ENCODE measurements at regions not wholly inside any gene's neighbourhood (a gene's known extent, or its start where the extent isn't known, plus 50 kb on each side); places are given as distances from the start of the nearest gene placed in this dataset.
"Not testable (repeated sequence)": the region's sequence is repeated elsewhere in the genome, so short reads cannot be mapped to it uniquely, and the experiment has no call there.

DNA sequence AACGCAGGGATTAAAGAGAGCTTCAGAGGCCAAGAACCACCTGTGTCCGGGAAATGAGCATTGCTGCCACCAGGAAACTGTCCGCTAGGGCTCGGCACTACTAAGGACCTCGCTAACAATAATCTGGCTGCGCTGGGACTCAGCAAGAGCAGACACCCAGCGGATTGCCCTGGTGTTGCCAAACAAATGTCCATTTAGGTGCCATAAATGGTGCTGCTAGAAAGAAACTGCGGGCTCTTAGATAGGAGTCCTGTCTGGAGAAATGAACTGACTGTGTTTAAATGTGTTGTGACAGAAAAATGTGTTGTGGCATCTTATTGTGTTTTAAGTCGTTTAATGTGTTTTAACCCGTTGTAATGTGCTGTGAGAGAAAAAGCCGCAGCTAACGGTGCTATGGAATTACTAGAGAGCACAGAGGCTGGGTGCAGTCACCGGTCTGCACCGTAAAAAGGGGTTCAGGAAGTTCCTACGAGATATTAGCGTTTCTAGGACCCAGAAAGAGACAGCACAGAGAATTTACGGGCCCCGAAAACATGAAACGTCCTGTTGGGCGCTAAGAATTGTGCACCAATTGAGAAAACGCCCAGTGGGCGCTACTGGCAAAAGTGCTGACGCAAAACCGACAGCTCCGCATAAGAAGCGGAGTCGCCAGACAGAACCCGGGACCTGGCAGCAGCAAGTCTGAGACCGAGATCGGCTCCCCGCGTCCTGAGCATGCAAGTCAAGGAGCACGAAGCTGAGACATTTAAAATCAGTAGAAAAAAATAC, 90.6 kb downstream of the ANXA2R start:
- peak; percentile 37 for DNase-seq (ENCODE audit: low read depth, low spot score)

DNA sequence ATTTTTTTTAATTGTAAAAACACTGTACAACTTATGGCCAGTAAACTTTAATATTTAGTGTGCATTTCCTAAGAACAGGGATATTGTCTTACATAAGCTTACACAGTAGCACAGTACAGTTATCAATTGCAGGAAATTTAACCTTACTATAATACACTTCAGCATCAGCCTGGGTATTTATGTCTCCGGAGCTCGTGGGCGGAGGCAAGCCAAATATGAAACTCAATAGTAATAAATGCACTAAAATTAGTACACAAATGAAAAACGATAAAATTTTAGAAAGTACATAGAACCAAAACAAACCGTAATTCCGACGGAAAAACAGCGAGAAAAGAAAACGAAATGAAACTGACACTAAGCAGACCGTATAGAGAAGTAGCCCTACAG, 91.2 kb downstream of the ANXA2R start:
- no peak for DNase-seq (ENCODE audit: low read depth, low spot score)

DNA sequence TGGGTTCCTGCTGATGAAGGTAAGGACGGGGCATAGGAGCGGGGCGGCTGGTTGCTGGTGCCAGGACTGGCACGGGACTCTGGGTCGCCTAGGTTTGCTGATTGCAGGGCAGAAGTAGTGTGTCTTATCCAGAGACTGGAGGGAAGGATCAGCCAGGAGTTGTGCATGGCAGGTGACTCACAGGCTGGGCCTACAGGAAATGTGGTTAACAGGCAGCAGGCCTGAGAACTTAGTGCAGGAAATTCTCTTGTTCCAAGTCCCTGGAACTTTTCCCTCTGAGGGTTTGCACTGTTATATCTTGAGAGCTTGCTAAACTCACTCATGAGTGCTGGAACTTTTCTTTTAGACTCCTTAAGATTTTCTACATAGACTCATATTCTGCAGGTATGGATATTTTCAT, 95.1 kb downstream of the ANXA2R start:
- no peak for DNase-seq (ENCODE audit: low read depth, low spot score)

DNA sequence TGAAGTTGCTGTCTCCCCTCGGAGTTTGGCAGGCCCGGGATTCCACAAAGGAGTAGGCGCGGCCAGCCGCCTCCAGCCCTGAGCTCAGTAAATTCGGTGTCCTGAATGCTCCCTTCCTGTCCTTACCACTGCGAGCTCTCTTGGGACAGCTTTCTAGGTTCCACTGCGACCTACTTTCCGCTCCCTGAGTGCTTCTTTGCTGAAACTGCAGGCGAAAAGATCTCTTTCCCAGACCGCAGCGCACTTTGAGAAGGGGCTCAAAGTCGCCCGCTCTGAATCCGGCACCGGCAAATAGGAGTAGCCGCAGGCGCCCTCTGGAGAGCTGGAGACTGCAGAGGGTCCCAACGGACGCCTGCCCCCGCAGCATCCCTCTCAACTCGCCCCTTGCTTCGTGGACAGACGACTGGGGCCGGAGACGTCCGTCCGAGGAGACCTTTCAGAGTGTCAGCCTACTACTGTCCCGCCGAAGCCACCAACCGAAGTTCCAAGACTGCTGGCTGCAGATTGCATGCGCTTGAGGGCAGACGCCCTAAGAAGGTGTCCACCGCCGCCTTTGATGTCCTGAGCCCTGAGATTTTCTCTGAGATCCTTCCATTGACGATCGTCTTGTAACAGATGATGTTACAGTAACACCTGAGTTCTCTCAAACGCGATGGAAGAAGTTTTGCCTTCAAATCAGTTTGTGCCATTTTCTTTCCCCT, 96.0 kb downstream of the ANXA2R start:
- DNase-seq (ENCODE audit: low read depth, low spot score), result no peak

DNA sequence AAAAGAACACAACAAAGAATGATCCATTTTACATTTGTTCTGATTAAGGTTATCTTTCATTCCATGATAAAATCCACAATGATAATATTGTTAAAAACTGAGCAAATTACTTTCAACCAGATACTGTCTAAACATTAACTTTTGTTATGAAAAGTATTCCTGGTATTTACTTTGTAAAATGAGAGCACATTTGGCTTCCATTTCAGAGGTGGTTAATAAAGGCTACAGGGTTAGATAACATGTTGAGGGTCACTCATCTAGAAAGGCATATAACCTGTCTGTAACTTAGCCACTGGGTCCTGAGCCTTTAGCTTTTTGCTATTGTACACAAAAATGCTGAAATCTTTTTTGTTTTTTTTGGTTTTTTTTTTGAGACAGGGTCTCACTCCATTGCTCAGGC, 99.3 kb downstream of the ANXA2R start:
- DNase-seq (ENCODE audit: low read depth, low spot score), result no peak

DNA sequence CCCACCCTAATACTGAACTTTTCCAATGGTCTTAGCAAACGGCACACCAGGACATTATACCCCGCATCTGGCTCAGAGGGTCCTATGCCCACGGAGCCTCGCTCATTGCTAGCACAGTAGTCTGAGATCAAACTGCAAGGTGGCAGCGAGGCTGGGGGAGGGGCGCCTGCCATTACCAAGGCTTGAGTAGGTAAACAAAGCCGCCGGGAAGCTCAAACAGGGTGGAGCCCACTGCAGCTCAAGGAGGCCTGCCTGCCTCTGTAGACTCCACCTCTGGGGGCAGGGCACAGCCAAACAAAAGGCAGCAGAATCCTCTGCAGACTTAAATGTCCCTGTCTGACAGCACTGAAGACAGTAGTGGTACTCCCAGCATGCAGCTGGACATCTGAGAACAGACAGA, 108.1 kb downstream of the ANXA2R start:
- DNase-seq (ENCODE audit: low read depth, low spot score), result not testable (repeated sequence)

DNA sequence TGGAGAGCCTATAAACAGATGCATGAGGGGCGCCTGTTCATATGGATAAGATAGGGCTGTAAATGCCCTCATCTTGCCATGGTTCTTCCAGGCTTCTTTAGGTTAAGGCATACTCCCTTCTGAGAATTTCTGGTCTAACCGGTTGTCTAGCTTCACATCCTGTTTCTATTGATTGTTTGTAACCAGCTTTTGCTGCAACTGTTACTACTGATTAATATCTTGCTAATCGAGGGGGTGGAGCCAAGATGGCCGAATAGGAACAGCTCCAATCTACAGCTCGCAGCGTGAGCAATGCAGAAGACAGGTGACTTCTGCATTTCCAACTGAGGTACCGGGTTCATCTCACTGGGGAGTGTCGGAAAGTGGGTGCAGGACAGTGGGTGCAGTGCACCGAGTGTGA, 108.7 kb downstream of the ANXA2R start:
- DNase-seq (ENCODE audit: low read depth, low spot score), result not testable (repeated sequence)

DNA sequence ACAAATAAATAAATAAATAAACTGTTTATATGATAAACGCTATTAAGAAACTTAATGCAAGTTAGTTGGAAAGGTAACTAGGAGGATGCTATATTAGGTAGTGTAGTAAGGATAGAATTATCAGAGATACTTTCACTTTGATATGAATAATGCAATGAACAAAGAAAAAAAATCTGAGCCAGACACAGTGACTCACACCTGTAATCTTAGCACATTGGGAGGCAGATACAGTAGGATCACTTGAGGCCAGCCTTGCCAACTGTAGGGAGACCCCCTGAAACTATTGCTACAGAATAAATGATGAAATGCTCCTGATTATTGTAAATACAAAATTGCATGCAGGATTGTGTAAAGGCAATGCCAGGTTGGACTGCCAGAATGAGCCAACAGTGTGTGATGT, 109.2 kb downstream of the ANXA2R start:
- DNase-seq (ENCODE audit: low read depth, low spot score), result no peak

DNA sequence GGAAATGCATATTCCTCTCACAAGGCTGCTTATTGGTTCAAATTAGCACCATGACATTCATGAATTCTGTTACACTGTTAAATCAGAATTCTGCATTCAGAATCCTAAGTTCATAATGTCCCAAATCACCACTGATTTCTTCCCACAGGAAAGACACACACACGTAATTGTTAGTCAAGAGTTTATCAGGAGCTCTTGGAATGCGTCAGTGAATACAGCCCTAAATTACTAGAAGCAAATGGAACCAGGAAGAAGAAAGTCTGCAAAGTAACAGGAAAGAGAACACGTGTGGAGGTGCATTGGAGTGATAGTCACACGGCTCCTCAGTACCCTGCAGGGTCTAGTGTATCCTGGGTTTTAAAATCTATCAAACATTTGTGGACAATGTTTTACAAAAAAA, 110.2 kb downstream of the ANXA2R start:
- DNase-seq (ENCODE audit: low read depth, low spot score), result no peak

DNA sequence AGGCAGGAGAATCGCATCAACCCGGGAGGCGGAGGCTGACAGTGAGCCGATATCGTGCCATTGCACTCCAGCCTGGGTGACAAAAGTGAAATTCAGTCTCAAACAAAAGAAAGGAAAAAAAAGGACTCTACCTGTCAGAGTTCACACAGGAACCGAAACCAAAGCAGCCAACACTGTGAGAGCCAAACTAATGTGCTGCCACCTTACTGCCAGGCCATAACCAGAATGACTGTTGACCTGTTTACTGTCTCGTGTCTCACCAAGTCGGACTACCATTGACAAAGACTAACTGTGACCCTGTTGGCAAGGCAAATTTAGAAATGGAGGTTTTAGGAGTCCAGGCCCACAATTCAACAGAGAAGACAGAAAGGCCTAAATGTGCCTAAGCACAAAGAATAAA, 112.4 kb downstream of the ANXA2R start:
- DNase-seq (ENCODE audit: low read depth, low spot score), result no peak

DNA sequence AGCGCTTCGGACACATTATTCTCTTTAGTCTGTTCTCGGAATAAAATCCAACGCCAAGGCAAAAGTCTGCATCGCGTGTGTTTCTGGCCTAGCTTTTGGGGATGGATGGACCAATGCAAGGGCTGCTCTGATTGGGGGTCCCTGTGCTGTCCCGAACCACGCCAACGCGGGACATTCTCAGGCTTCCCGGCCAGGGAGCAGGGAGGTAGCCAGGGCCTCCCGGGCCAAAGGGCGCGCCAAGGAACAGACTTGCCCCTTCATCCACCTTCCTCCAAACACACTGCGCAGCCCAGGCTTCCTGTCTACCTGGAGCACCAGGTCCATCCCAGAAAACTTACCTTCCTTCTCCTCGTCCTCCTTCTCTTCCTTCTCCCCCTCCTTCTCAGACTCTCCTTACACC, 113.0 kb upstream of the SELENOP start:
- DNase-seq (ENCODE audit: low read depth, low spot score), result no peak

DNA sequence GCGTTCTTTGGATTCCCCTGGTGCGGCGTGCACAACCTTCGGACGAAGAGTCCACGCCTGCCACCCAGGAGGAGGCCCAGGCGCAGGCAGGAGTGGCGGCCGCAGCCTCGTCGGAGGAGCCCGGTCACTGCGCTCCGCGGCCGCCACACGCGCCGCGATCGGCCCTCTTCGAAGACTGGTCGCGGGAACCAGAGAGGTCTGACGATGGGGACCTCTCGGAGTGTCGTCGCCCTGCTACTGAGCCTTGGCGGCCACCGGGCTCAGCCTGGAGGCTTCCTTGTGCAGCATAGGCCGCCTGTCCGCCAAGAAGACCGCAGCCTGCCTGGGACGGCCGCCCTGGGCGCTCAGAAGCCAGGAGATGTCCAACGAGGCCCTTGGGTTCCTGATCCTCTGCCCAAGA, 112.5 kb upstream of the SELENOP start:
- no peak for DNase-seq (ENCODE audit: low read depth, low spot score)

DNA sequence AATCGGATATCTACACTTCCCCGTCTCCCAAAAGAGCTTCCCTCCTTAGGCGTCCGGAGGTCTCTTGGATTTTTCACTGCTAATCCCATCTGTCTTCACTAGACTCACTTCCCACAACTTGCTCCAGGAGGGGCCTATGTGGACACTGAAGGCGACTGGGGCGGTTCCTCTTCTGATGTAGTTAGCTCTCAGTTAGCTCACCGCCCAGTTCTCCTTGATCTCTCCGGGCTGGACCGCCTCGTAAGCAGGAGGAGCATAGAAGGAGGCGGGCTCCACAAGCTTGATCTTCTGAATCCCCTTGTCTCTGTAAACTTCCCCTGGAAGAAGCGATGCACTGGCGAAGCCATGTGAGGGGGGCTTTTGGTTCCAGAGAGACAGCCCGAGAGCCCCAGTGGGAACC, 112.0 kb upstream of the SELENOP start:
- no peak for DNase-seq (ENCODE audit: low read depth, low spot score)

DNA sequence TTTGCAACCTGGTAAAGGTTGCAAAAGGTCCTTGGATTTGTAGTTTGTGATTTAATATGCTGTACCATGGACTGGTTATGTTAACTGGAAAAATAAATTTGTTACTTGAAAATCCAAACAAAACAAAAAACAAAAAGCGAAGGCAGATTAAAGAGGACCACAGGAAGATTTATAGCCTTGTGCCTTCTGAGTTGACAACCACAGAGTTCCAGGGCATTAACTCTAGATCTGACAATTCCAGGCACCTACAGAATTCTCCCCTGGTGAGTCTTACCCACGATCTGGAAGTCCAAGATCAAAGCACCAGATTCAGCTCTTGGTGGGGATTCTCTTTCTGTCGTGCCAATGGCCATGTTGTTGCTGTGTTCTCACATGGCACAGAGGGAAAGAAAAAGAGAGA, 107.9 kb upstream of the SELENOP start:
- no peak for DNase-seq (ENCODE audit: low read depth, low spot score)

DNA sequence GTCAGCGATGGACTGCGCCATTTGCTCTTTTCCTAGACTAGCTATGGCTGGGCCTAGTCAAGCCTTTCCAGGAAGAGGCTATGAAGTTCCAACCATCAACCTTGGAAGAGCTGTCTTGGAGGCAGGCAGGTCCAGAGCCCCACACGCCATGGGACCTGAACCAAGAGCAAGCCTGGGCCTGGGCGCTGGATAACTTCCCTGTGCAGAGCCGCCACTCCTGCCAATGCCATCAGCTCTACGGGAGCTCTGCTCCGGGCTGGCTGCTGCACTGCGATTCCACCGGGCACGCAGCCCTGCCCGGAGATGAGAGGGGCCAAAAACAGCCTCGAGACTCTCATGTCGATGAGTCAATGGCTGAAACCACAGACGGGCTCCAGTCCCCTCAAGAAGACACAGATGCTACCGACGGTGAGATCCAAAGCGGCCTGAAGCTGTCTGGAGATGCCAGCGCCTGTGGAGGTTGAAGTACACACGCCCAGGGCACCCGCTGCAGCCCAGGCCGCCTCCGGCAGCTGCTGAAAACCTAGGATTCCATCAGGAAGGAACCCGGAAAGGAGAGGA, 103.7 kb upstream of the SELENOP start:
- DNase-seq (ENCODE audit: low read depth, low spot score), result no peak

DNA sequence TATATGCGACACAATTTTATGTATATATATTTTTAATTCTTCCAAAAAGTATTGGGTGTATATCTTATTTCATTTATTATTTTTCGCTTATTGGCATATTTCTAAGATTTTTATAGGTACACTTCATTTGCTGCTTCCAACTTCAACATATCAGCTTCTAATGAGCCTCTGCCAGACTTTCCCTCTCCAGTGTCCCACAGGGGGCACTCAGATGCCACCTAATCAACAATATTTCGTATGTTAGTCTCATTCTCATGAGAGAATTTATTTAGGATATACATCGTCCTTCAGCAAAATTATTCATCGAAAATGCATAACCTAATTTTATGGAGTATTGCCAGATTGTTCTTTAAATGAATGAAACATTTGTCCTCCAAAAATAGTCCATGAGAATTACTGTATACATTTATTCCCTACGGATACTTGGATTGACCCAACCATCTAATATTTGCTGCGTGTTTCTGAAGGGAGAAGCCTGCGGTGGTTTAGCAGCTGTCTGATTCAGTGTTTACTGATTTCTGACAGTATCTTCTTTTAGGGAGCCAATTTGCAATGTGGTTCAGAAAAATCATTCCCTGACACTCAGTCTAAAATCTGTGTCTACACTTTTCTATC, 100.6 kb upstream of the SELENOP start:
- peak; percentile 11 for DNase-seq (ENCODE audit: low read depth, low spot score)

DNA sequence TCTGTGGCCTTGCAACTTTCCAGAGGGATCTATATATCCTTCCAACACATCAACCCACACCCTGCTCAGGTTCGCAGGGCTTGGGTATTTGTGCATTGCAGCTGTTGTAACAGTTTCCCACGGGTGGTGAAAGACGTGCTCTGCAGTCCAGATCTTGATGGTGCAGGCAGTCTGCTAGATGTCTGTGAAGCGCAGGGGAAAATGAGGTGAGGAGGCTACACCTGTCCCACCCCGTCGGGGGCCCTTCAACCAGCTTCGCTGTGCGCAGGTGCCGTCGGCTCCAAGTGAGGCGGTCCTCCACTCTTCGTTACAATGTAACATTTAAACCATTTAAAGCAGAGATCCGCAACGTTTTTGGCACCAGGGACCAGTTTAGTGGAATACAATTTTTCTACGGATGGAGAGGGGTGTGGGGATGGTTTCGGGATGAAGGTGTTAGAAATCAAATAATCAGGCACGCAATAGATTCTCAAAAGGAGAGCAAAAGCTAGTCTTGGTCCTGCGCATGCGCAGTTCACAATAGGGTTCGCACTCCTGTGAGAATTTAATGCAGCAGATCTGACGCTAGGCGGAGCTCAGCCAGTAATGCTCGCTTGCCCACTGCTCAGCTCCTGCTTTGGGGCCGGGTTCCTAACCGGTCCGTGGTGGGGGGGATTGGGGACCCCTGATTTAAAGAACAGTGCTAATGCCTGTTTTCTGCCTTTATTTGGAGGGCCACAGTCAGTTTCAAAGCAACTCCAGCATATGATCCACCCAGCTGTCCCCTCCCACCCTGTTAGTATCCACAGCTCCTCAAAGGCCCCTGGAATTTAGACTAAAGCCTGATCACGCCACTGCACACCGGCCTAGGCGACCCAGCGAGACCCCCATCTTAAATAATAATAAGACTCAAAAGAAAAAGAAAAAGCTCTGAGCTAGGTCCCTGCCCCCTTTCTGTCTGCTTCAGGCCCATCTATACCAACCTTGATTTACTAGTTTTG, 97.1 kb upstream of the SELENOP start:
- peak; percentile 17 for DNase-seq (ENCODE audit: low read depth, low spot score)

DNA sequence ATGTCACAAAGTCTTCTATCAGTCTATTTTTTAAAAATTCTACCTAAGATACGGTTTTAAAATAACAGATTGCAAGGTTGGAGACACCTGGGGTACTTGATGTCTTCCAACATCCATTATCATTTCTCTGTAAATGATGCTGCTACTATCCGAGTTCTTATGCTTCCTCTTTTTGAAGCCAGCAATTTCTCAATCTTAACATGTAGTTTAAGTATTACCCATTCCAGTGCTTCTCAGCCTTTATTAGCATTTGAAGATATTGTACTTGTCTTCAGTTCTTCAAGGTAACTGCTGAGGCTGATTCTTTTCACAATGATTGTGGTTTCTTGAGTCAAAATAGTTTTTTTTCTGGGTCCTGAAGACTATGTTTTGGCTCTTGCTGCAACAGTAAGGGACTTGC, 96.4 kb upstream of the SELENOP start:
- no peak for DNase-seq (ENCODE audit: low read depth, low spot score)

DNA sequence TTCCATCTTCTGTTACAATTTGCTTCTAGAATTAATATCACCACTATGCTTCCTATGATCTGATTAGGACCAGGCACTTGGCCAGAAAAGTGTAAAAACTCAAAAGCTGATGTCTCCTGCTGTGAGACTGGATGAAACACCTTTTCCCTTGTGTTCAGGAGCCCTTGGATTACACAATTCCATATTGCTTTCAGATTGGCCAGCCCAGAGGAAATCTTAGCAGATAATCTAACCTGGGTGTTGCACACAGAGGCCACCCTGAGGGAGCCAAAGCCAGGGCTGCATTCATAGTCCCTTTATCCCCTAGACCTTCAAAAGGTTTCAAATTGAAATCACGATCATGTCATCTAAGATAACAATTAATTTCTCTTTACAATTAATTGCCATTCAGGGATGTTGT, 94.1 kb upstream of the SELENOP start:
- no peak for DNase-seq (ENCODE audit: low read depth, low spot score)

DNA sequence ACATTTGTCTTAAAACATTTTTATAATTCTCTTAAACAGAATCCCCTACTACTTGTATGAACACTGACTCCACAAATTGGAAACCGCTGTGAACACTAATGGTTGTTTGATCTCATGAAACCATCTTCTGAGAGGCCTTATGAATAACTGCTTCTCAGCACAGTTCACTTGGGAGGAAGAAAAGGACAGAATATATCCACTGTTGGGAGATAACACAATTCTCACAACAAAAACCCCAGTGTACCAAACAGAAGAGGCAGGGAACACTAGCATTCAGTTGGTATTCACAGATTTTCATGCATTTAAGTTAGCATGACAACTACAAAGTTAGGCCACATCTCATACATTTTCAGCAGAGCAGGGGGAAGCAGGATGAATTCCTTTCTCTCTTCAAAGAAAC, 89.0 kb upstream of the SELENOP start:
- no peak for DNase-seq (ENCODE audit: low read depth, low spot score)

DNA sequence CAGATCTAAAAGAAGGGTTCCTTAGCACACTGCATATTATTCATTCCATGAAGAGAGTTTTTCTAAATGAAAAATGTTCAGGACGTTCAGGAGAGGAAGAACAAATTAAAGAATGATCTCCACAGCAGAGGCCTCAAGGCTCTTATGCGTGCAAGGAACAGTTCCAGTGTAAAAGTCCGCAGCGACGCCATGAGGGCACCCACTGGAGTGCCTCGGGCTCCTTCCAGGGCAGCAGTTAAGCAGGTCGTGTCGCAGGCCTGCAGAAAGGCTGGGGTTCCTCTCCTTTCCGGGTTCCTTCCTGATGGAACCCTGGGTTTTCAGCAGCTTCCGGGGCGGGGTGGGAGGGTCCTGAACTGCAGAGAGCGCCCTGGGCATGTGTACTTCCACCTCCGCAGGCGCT, 87.1 kb upstream of the SELENOP start:
- no peak for DNase-seq (ENCODE audit: low read depth, low spot score)

DNA sequence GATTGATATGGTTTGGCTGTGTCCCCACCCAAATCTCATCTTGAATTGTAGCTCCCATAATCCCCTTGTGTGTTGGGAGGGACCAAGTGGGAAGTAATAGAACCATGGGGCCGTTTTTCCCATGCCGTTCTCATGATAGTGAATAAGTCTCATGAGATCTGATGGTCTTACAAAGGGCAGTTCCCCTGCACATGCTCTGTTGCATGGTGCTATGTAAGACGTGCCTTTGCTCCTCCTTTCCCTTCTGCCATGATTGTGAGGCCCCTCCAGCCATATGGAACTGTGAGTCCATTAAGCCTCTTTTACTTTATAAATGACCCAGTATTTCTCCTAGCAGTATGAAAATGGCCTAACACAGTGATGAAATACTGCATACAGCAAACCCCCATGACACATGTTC, 84.8 kb upstream of the SELENOP start:
- DNase-seq (ENCODE audit: low read depth, low spot score), result no peak
